WTC11 (cell line): ENCODE measurements at regions not wholly inside any gene's neighbourhood (a gene's known extent, or its start where the extent isn't known, plus 50 kb on each side); places are given as distances from the start of the nearest gene placed in this dataset.

Experiments used
- ATAC-seq: fragments of 200-7000 bp; cut with Tn5 transposase; 2 replicates; pipeline ENCODE4 v1.10.0; 2021; ENCODE audit warnings: mild to moderate bottlenecking, moderate library complexity
- CTCF ChIA-PET: fragments of 300-600 bp; sonication (Branson Sonifier 250); formaldehyde crosslinking; loops from one replicate; lab custom pipeline; 2021; ENCODE audit warnings: antibody characterized with exemption; lab: Charles Lee
- POLR2A ChIA-PET: fragments of 350-600 bp; sonication (Branson Sonifier 250); formaldehyde crosslinking; loops from one replicate; lab custom pipeline; 2021; ENCODE audit warnings: antibody characterized with exemption; lab: Charles Lee
- DNase-seq: peaks from one replicate; pipeline ENCODE4 v3.0.0; 2021; ENCODE audit warnings: low spot score
- H3K27ac Mint-ChIP-seq: 2 replicates; pipeline ENCODE4 v1.8.0; 2021; ENCODE audit warnings: mixed read lengths
- H3K27me3 Mint-ChIP-seq: 2 replicates; pipeline ENCODE4 v1.8.0; 2021; ENCODE audit warnings: low read depth, mild to moderate bottlenecking, moderate library complexity, mixed read lengths
- H3K36me3 Mint-ChIP-seq: 2 replicates; pipeline ENCODE4 v1.8.0; 2021; ENCODE audit warnings: mixed read lengths
- H3K4me1 Mint-ChIP-seq: 2 replicates; pipeline ENCODE4 v1.8.0; 2022; ENCODE audit warnings: mixed read lengths
- H3K4me3 Mint-ChIP-seq: 2 replicates; pipeline ENCODE4 v1.8.0; 2021; ENCODE audit warnings: mild to moderate bottlenecking, moderate library complexity, mixed read lengths
- H3K9me3 Mint-ChIP-seq: 2 replicates; pipeline ENCODE4 v1.8.0; 2021; ENCODE audit warnings: mixed read lengths
- AFF4 ChIP-seq: sonication (generic); formaldehyde crosslinking; IDR thresholded peaks from 2 replicates; pipeline ENCODE4 v1.8.1; 2023; ENCODE audit warnings: mild to moderate bottlenecking, missing genetic modification reagents, borderline replicate concordance
- ATF2 ChIP-seq: sonication (generic); formaldehyde crosslinking; IDR thresholded peaks from 2 replicates; pipeline ENCODE4 v1.8.1; 2022; ENCODE audit warnings: low read depth, missing genetic modification reagents, borderline replicate concordance
- ATF3 ChIP-seq: sonication (generic); formaldehyde crosslinking; conservative IDR thresholded peaks from 2 replicates; pipeline ENCODE4 v1.8.1; 2022; ENCODE audit warnings: mild to moderate bottlenecking, missing genetic modification reagents
- CDX4 ChIP-seq: fragments of 250-450 bp; sonication (Bioruptor Pico); IDR thresholded peaks from 2 replicates; pipeline ENCODE4 v1.9.0; 2021; ENCODE audit warnings: moderate library complexity, mild to moderate bottlenecking, inconsistent platforms, borderline replicate concordance
- CTCF ChIP-seq: fragments of 200-600 bp; IDR thresholded peaks from 2 replicates; pipeline ENCODE4 v1.8.0; 2022; ENCODE audit warnings: antibody characterized with exemption
- E2F1 ChIP-seq: sonication (generic); formaldehyde crosslinking; IDR thresholded peaks from 2 replicates; pipeline ENCODE4 v1.8.0; 2022; ENCODE audit warnings: mild to moderate bottlenecking, missing genetic modification reagents
- FOXJ3 ChIP-seq: sonication (generic); formaldehyde crosslinking; IDR thresholded peaks from 2 replicates; pipeline ENCODE4 v1.9.0; 2021; ENCODE audit warnings: missing genetic modification reagents, mild to moderate bottlenecking, borderline replicate concordance
- JUN ChIP-seq: sonication (generic); formaldehyde crosslinking; IDR thresholded peaks from 2 replicates; pipeline ENCODE4 v1.8.0; 2023; ENCODE audit warnings: mild to moderate bottlenecking, missing genetic modification reagents
- NR2C2 ChIP-seq: sonication (generic); formaldehyde crosslinking; IDR thresholded peaks from 2 replicates; pipeline ENCODE4 v1.8.0; 2022; ENCODE audit warnings: mild to moderate bottlenecking, missing genetic modification reagents
- ZNF121 ChIP-seq: sonication (generic); formaldehyde crosslinking; IDR thresholded peaks from 2 replicates; pipeline ENCODE4 v1.8.0; 2023; ENCODE audit warnings: missing genetic modification reagents
- ZNF138 ChIP-seq: sonication (generic); formaldehyde crosslinking; conservative IDR thresholded peaks from 2 replicates; pipeline ENCODE4 v1.8.1; 2022; ENCODE audit warnings: mild to moderate bottlenecking, moderate library complexity, missing genetic modification reagents
- ZNF219 ChIP-seq: sonication (generic); formaldehyde crosslinking; IDR thresholded peaks from 2 replicates; pipeline ENCODE4 v1.8.0; 2023; ENCODE audit warnings: missing genetic modification reagents, mild to moderate bottlenecking, borderline replicate concordance

- CTCF ChIA-PET = no interaction called here
- Mint-ChIP-seq H3K36me3 (no peaks in the 10 kb centered on the region), H3K9me3 (peaks cover 12% of the 10 kb centered on the region), H3K4me3 (no peak overlapping the region), H3K27me3 (no peaks in the 10 kb centered on the region), H3K27ac (no peak overlapping the region), H3K4me1 (peaks cover 6% of the 10 kb centered on the region)
- DNase-seq = no peak
- no peak for ATAC-seq
- POLR2A ChIA-PET = no interaction called here
- TF ChIP-seq AFF4 (no peak), CDX4 (CRISPR knock-in tag) (no peak), ZNF138 (no peak), ATF2 (CRISPR knock-in tag) (no peak)
Measured at GRCh38 chr9:135303865-135304499, 175.6 kb upstream of the PPP1R26 start.

- POLR2A ChIA-PET = no interaction called here
- H3K27me3 Mint-ChIP-seq = no peaks in the 10 kb centered on the region
Measured at GRCh38 chr9:135304886-135305285, 174.7 kb upstream of the PPP1R26 start.

More at GRCh38 chr9:135304886-135305285, 174.7 kb upstream of the PPP1R26 start:
- peaks cover 12% of the 10 kb centered on the region for H3K9me3 Mint-ChIP-seq
- H3K27ac Mint-ChIP-seq = no peak overlapping the region
- CTCF ChIA-PET = no interaction called here
- TF ChIP-seq ATF3 (CRISPR knock-in tag) (no peak), E2F1 (no peak), JUN (CRISPR knock-in tag) (no peak), ZNF219 (no peak), NR2C2 (CRISPR knock-in tag) (no peak), FOXJ3 (no peak), CTCF (no peak), ZNF138 (no peak), ZNF121 (CRISPR knock-in tag) (no peak)
- TF ChIP-seq, all 79 proteins: peak for 0
- no peak for DNase-seq
- Mint-ChIP-seq H3K36me3 (no peaks in the 10 kb centered on the region), H3K4me1 (peaks cover 6% of the 10 kb centered on the region), H3K4me3 (no peak overlapping the region)
- ATAC-seq = no peak
